ENCODE measurements at regions not wholly inside any gene's neighbourhood (a gene's known extent, or its start where the extent isn't known, plus 50 kb on each side); places are given as distances from the start of the nearest gene placed in this dataset.
"Not testable (repeated sequence)": the region's sequence is repeated elsewhere in the genome, so short reads cannot be mapped to it uniquely, and the experiment has no call there.

DNA sequence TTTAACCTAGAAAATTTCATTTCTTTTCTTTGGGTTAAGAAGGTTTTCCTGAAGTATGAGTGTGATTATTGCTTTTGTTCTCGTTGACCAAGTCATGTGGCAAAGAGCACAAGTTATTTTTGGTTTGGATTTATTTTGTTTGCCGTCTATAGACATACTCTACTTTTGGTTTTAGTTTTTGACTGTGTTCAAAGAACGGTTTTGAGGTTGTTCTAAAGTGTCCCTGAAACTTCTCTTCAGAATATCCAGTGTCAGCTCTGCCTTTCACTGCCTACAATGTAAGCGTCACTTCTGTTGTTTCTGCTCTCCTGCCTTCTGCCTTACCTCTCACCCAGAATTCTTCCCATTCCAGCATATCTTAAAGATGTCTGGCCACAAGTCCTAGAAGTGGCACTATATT, 812.2 kb downstream of the C4orf33 start:
- no peak for DNase-seq

DNA sequence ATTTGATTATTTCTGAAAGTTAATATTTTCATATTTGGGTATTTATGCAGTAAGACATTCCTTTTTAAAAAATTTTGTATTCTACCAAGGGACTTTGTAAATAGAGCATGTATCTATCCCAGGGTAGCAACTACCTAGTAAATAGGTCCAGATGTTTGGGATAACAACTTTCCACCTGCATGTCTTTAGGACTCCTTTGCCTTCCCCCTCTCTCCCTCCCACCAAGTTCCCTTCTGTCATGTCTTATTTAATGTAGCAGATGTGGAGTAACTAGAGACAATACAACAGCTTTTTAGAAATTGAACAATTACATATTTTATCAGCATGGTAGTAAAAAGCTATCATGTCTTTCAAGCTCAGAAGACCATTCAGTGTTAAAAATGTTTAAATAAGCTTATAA, 821.0 kb downstream of the C4orf33 start:
- DNase-seq, result no peak

DNA sequence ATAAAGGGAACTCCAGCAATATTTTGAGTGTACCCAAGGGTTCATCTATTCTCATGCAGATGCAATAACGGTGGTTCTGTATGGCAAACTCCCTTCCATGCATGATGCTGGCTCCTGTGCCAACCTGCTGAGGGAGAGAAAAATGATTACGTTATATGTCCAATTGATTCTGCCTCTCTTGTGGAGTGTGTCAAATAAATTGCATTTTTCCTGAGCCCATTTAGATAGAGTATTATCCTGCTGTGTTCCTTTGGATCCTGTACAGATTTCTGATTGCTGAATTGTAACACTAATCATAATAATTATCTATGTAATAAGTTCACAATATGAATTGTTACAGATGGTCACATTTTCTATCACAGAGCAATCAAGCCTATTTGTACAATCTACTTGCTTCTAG, 821.7 kb downstream of the C4orf33 start:
- DNase-seq, result no peak

DNA sequence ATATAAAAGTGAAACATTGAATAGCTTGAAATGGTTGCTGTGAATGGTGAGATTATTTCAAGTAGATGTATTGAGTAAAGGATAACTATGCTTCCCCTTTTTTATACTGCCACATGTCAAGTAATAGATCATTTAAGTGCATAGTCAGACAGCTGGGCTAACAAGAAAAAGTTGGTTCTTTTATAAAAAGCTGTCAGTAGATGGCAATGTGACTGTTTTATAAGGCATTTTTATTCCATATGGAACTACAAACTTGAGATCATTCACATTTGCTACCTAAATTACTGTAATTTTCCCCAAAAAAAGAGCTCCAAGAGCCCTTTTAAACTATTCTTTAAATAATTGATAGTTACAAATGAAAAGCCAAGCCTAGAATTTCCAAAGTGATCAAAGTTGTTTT, 831.0 kb downstream of the C4orf33 start:
- no peak for DNase-seq

DNA sequence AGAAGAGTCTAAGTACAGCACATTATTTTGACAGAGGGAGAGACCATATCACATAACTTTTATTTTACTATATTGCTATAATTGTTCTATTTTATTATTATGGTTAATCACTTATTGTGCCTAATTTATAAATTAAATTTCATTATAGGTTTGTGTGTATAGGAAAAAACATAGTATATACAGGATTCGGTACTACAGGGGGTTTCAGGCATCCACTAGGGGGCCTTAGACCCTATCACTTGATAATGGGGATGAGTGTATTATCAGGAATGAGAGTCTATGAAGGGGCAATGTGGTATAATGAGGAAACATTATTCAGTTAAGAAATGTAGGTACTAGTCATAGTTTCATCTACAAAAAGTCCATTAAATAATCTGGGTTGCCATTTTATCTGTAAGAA, 833.1 kb downstream of the C4orf33 start:
- no peak for DNase-seq

DNA sequence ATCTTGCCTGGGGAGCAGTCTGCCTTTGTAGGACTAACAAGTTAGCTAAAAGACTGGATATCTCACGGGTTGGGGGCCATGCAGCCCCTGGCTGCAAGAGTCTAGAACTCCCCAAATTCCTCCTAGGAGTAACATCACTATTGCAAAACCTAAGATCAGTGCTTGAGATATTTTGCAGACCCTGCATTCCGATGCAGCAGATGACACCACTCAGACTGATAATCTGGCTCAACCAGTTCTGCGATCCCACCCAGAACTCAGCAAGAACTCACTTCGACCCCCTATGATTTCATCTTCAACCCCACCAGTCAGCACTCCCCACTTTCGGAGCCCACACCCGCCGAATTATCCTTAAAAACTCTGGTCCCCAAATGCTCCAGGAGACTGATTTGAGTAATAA, 834.0 kb downstream of the C4orf33 start:
- no peak for DNase-seq

DNA sequence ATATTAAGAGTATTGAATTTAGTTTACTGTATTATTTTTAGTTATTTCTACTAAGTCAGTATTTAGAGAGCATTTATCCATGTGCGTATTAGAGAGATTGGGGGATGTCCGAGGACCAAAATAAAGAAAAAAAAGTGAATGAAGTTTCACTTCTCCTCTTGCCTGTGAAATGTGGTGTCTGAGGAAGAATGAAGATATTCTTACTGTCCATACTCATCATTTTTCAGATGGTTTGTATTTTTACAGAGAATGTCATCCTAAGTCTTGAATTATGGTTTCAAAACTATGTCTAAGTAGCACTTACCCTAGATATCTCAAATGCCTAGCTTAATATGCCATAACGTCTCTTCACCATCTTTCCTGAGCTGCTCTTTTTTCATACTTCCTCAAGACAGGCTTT, 854.3 kb downstream of the C4orf33 start:
- DNase-seq, result no peak

DNA sequence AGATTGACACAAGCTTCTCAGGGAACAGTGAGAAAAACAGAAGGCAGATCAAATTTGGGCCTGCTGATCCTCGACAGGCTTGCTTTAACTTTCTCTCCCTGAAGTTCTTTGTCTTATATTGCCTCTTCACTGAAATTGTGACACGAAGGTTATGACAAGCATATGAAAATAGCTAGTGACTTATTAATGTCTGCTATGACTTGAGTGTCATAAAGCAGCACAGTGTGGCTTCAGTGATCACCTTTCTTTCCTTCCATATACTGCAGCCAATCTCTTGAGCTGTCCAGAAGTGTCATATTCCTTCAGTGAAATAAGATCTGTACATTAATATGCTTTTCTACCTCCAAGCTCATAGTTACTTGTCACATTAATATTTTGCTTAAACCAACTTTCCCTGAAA, 870.2 kb downstream of the C4orf33 start:
- no peak for DNase-seq

DNA sequence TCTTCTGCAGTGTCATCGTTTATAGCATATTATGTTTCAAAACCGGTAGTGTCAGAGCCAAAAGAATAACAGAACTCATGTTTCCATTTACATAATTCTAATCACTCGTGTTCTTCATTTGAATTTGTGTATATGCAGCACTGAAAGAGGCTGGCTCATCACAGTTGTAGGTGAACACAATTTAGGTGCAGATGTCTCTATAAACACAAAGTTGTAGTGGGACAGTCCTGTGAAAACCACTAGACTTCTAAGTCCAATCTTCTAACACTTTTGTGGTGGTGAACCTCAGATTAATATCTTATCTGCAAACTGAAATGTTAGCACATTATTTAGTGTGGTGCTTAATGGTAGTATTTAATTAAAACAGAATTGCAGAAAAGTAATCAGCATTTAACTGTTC, 872.4 kb downstream of the C4orf33 start:
- no peak for DNase-seq

DNA sequence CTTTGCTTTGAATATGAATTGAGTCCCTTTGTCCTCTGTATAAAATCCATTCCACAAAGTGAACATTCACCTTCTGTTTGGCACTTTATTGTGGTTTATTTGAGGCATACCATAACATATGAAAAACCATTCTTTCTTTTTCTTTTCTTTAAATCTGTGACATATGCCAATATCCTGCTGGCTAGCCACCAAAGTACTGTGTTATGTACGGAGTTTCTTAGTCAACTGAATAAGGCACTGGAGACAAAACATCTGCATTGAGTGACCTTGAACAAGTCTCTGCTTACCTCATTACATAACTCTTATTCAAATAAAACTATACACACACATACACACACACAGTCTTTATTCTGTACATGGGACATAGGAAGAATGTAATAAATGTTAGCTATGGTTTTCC, 872.8 kb downstream of the C4orf33 start:
- DNase-seq, result no peak

DNA sequence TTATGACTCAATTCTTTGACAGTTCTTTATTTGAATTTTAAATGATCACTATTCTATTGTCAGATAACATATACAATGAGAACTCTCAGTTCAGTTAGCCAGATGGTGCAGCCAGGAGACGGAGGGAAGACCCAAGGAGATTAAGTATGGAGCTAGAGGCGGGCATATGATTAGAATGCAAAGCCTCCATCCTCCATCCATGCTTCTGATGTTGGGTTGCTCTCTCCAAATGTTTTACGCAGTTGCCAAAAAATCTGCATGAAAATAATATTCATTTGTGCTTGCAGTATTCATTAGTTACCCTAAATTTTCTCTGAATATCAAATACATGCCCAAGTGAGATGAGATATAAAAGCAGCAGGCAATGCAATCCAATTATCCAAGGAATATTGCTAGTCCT, 874.8 kb downstream of the C4orf33 start:
- no peak for DNase-seq

DNA sequence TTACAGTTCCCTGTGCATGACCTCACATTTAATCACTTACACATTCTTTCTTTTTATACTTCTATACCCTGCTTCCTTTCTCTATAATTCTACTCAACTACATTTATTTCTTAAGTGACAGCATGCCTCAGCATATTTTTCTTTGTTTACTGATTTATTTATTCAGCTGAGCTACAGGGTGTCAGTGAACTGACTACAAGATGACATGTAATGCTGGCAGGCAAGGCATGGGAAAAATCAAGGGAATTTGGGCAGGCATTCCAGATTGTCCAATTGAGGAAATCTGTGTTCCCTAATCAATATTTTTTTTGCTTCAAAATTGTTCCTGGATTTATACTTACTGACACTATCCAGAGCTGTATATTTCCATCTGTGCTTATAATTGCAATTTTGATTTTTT, 875.5 kb downstream of the C4orf33 start:
- no peak for DNase-seq

DNA sequence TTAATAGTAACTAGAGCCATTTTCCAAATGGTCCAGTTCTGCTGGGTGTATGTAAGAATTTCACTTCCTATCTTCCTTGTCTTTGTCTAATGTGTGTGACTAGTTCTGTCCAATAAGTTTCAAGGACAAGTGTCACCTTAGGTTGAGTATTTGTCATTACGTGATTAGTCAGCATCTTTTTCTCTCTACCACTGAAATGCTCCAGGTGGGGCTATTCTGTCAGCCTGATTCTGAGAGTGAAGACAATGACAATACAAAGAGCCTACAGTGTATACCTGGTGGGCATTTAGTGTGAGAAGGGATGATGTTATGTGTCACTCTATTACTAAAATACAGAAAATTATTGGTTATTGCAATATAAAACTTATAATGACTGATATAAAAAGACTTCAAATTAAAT, 876.3 kb downstream of the C4orf33 start:
- DNase-seq, result no peak

DNA sequence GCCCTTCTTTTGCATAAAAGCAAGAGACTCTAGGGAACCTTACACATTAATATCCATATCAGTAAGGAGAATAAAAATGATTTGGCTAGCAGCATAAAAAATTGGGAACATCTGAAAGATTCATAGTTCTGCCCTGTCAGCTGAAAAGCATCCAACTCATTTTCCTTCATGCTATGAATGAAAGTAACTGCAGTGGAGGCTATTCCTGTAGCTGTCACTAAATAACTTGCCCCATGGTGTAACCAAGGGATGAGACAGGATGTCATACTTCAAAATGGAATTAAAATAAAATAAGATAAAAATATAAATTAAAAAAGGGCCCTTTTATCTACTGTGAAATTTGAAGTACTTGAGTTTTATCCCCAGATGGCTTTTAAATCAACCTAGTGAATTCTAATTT, 878.8 kb downstream of the C4orf33 start:
- DNase-seq, result no peak

DNA sequence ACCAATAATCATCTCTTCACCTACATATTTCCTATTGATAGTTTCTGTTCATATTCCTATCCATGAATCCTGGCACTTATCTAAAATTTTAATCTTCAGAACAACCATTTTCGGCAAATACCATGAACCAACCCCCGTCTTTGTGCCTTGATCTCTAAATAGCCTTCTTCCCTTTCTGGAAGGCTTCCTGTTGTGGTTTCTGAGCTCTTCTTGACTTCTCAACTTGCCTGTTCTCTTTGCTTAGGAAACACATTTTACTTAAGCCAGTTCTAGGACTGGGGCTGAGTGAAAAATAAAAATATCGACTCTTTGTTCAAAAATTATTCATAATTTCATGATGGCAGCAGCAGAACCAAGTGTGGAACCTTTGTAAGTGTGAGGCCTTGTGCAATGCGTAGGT, 882.4 kb downstream of the C4orf33 start:
- DNase-seq, result no peak

DNA sequence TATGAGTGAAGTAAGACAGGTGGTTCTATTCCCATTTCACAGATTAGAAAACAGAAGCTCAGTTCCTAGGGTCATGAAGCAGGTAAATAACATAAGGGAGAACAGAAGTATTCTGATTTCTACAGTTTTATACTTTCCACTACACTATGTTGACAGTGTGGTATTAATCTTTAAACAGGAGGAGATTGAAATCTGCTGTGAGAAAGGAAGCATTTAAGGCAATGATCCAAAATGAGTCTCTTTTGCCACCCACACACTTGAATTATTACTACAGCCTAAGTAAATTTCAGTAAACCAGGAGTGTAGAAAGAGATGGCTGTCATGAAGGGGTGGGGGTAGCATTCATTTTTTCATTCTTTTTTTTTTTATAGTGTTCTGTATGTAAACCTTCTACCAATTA, 893.0 kb downstream of the C4orf33 start:
- no peak for DNase-seq

DNA sequence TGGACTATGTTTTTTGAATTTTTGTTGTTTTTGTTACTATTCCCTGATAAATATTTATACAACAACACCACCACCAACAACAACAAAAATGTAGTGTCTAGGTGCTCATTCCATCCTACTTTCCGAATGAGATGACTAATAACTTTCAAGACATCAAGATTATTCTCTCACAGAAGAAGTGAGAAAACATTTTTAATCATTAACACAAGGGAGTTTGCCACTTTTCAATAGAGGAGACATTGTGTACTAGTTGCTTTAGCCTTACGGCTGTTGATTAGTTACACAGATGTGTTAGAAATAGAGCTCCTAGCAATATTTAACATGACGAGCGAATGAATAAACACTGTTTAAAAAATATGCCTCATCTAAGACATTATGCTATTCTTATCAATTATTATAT, 898.8 kb downstream of the C4orf33 start:
- DNase-seq, result no peak

DNA sequence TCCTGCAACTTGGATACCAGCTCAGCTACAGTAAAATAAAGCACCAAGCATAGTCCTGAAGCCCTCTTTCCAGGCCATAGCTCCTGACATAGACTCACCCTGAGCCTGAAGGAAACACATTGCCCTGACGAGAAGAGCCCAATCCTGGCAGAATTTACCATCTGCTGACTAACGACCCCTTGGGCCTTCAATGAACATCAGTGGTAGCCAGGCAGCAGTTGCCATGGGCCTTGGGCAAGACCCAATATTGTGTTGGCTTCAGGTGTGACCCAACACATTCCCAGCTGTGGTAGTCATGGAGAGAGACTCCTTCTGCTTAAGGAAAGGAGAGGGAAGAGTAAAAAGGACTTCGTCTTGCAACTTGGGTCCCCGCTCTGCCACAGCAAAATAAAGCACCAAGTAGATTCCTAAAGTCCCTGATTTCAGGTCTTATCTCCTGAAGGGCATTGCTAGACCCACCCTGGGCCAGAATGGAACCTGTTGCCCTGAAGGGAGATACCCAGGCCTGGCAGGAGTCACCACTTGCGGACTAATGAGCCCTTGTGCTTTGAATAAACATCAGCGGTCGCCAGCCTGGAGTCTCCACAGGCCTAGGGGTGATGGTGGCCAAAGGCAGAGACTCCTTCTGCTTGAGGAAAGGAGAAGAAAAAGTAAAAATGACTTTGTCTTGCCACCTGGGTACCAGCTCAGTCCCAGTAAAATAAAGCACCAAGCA, 902.6 kb downstream of the C4orf33 start:
- DNase-seq, result no peak

DNA sequence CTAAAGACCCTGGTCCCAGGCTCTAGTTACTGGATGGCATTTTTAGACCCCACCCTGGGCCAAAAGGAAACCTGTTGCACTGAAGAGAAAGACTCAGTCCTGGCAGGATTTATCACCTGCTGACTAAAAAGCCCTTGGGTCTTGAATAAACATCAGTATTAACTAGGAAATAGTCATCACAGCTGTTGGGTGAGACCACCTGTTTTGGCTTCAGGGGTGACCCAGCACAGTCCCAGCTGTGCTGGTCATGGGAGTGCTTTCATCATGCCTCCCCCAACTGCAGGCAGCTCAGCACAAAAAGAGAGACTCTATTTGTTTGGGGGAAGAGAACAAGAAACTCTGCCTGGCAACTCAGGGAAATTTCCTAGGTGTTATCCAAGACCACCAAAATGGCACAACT, 903.2 kb downstream of the C4orf33 start:
- DNase-seq, result no peak

DNA sequence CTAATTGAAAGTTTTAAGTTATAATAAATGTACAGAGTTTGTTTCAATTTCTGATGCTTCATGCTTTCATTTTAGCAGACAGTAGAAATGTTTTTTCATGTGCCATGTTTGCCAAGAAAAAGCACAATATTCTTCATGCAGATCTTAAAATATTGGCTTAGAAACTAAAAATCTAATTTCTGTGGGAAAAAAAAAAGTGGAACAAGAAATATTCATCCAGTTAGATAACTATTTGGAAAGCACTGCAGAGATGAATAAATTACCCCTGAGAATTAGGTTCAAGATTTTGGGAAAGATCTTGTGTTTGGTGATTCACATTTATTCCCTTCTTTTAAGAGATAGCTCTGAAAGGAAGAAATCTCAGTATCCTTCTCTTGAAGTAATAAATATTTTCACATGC, 912.5 kb downstream of the C4orf33 start:
- no peak for DNase-seq

DNA sequence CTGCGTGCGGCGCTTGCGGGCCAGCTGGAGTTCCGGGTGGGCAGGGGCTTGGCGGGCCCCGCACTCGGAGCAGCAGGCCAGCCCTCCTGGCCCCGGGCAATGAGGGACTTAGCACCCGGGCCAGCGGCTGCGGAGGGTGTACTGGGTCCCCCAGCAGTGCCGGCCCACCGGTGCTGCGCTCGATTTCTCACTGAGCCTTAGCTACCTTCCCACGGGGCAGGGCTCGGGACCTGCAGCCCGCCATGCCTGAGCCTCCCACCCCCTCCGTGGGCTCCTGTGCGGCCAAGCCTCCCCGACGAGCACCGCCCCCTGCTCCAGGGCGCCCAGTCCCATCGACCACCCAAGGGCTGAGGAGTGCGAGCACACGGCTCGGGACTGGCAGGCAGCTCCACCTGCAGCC, 916.9 kb downstream of the C4orf33 start:
- not testable (repeated sequence) for DNase-seq

DNA sequence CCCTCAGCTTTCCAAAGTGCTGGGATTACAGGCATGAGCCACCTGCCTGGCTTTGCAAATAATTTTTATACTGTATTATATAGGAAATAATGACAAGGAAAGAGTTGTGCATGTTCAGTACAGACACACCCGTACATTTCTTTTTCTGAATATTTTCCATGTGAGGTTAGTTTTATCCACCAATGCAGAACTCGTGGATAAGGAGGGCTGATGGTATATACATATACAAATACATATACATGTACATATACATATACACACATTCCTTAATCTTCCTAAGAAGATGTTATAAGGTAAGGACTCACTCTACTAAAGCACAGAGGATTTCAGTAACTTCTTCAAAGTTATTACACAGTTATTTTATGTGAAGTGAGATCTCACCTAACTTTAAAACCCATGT, 925.8 kb downstream of the C4orf33 start:
- DNase-seq, result no peak

DNA sequence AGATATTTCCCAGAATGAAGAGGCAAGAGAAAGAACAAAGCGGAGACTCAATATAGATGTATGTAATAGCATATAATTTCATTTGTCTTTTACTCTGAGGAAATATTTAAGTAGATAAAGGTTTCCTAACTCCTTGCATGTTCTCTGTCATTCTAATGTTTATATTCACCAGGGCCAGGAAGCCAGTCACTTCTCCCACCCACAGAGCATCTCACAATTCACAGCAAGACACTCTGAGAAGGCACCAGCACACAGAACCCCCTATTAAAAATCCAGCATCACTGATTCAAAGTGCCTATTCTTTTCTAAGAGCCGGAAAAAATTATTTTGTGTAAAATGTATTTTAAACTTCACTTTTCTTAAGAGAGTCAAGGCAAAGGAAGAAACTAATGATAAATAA, 927.1 kb downstream of the C4orf33 start:
- no peak for DNase-seq

DNA sequence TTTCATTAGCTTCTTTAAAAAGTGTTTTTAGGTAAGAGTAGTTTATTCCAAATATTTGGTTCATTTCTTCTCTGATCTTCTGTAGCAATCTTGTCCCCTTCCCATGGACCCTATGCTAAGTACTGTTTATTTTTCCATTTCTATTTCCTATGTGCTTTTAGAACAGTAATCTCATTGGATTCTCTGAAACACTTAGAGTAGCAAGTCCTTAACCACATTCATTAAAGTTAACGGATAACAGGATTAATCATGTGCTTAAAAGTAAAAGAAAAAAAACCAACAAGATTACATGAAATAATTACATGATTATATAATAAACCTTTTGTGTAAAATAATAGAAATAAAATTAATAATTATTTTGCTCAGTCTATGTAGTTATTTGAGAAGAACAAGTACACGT, 929.7 kb downstream of the C4orf33 start:
- no peak for DNase-seq

DNA sequence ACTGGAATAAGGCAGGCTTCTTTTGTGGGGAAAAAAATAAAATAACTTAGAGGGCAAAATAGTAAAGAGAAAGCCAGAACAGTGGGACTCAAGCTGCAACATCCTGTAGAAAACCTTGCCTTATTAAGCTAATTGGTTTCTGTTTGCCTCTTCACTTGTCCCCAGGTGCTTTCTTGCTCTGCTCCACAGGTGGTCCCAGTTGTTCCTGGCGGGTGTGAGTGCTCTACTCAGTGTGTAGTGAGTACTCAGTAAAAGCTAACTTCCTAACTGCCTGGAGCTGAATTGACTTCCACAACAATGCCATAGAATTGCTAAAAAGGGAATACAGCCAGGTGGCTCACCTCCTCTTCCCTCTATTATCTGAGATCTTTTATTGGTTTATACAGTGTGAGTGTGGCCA, 930.2 kb downstream of the C4orf33 start:
- DNase-seq, result no peak

DNA sequence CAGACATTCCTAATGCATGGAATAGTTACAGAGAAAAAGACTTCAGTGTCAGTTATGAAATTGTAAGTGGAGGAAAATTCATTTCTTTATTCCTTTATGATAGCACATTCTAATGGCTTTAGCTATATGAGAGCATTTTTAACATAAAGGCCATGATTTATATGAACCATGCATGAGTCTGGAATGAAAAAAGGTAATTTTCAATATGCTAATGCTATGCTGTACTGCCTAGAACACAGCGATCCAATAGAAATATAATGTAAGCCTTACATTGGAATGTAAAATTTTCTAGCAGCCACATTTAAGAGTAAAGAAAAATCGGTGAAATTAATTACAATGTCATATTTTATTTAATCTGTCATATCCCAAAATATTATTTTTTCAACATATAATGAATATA, 932.0 kb downstream of the C4orf33 start:
- no peak for DNase-seq

All from activated T-cell treated with anti-CD3 and anti-CD28 coated beads for 4 hours (primary cell).